Choroid plexus epithelial cell (primary cell): ENCODE measurements at regions not wholly inside any gene's neighbourhood (a gene's known extent, or its start where the extent isn't known, plus 50 kb on each side); places are given as distances from the start of the nearest gene placed in this dataset.

Source experiments
- DNase-seq: peaks from one replicate; pipeline ENCODE4 v3.0.0-alpha.2; 2010; ENCODE audit warnings: low read depth
- H3K4me3 ChIP-seq: 2 replicates; pipeline ENCODE4 v1.5.1; 2011; ENCODE audit warnings: low read depth, mild to moderate bottlenecking, control low read depth, low read length, moderate library complexity
- TF ChIP-seq, protein P1 (sequence below): conservative IDR thresholded peaks from 2 replicates; pipeline ENCODE4 v1.5.1; 2011; ENCODE audit warnings: low read depth, mild to moderate bottlenecking, control low read depth, inconsistent platforms, low read length, moderate library complexity

- no peak for DNase-seq
- H3K4me3 ChIP-seq: no peak overlapping the region
- TF ChIP-seq, protein P1, sequence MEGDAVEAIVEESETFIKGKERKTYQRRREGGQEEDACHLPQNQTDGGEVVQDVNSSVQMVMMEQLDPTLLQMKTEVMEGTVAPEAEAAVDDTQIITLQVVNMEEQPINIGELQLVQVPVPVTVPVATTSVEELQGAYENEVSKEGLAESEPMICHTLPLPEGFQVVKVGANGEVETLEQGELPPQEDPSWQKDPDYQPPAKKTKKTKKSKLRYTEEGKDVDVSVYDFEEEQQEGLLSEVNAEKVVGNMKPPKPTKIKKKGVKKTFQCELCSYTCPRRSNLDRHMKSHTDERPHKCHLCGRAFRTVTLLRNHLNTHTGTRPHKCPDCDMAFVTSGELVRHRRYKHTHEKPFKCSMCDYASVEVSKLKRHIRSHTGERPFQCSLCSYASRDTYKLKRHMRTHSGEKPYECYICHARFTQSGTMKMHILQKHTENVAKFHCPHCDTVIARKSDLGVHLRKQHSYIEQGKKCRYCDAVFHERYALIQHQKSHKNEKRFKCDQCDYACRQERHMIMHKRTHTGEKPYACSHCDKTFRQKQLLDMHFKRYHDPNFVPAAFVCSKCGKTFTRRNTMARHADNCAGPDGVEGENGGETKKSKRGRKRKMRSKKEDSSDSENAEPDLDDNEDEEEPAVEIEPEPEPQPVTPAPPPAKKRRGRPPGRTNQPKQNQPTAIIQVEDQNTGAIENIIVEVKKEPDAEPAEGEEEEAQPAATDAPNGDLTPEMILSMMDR: peak; percentile 20
Measured at GRCh38 chr13:90233933-90234672, 1113.4 kb upstream of the MIR17HG start.

- TF ChIP-seq, protein P1: no peak
- DNase-seq: no peak
- H3K4me3 ChIP-seq: no peak overlapping the region
Measured at GRCh38 chr13:90237852-90238251, 1109.6 kb upstream of the MIR17HG start.

DNA sequence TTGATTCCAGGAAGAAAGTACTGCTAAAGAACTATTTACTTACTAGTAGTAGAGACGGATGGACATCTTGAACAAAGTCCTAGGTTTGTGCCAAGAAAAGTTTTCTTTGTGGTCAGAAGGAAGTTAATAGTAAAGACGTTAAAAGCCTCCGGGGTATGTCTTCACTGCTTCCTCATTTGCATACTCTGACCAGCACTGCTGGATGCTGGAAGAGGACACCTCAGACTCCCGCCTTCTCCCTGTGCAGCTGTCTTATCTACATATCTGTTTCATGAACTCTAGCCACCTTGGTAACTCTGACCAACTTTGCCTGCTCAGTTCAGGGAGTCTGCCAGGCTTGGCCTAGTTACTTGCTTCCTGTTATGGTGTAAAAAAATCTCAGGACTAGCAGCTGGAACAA is 1109.1 kb upstream of the MIR17HG start:
- peak; percentile 73 for DNase-seq
- TF ChIP-seq, protein P1: no peak
- H3K4me3 ChIP-seq: no peak overlapping the region

GRCh38 chr13:90239130-90239529 is 1108.4 kb upstream of the MIR17HG start:
- no peak for DNase-seq
- no peak overlapping the region for H3K4me3 ChIP-seq
- TF ChIP-seq, protein P1: no peak

GRCh38 chr13:90246005-90246404 is 1101.5 kb upstream of the MIR17HG start:
- no peak for DNase-seq
- H3K4me3 ChIP-seq: no peak overlapping the region
- TF ChIP-seq, protein P1: no peak

DNA sequence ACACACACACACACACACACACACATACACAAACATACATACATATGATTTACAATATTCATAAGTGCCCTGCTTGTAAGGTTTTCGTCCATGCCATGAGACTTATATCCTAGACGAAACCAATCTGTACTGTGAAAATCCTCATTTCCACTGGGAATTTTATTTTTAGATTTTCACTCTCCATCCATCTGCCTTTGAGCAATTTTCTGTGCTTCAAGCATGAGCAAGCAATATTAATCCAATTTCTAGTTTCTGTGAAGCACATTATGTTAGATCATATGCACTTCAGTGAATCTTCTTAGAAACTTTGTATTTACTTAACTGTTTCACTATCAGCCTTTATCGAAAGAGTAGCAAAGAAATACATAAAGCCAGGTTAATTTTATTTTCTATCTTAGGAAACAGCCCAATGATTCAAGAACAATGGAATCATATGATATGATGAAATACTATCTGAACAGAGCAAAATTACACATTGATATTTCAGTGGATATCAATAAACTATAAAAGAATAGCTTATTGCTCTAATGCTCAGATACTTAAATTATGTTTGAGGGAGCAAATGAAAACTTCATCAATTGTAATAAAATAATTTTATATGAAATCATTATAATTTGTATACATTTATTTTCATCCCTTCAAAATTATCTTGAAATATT is 1100.7 kb upstream of the MIR17HG start:
- no peak overlapping the region for H3K4me3 ChIP-seq
- TF ChIP-seq, protein P1: no peak
- DNase-seq: no peak

DNA sequence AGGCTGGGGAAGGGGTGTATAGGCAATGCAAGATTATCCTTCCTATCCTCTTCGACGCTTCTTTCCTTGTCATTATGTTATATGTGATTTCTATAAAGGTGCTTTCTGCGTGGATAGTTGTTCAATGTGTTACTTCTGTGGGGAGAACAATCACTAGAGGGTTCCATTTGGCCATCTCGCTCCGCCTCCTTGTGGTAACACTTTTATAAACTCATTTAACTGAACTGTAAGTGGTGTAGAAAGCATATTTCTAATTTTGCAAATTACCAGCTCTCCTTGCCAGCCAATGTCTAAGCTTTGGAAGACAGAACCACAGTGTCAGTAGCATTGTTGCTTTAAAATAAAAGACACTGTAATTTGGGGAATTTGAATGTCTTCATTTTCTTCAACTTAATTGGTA is 1093.7 kb upstream of the MIR17HG start:
- DNase-seq: no peak
- TF ChIP-seq, protein P1: peak; percentile 10
- no peak overlapping the region for H3K4me3 ChIP-seq
